Panc1 (cell line): ENCODE measurements at regions not wholly inside any gene's neighbourhood (a gene's known extent, or its start where the extent isn't known, plus 50 kb on each side); places are given as distances from the start of the nearest gene placed in this dataset.

ENCODE experiments used
- ATAC-seq: fragments of 200-7000 bp; cut with Tn5 transposase; 2 replicates; pipeline ENCODE4 v1.9.1; 2020; ENCODE audit warnings: mild to moderate bottlenecking, moderate library complexity
- BruUV-seq: library from RNA; stranded (reverse); fragments of 400-500 nt; replicated peaks from 2 replicates; lab custom pipeline; 2021; lab: Mats Ljungman, UMichigan
- CTCF ChIA-PET: fragments of 300-600 bp; sonication (Branson Sonifier 250); formaldehyde crosslinking; loops from one replicate; lab custom pipeline; 2022; ENCODE audit warnings: antibody characterized with exemption; lab: Charles Lee
- POLR2A ChIA-PET: fragments of 300-600 bp; sonication (Branson Sonifier 250); formaldehyde crosslinking; loops from one replicate; lab custom pipeline; 2022; ENCODE audit warnings: antibody characterized with exemption; lab: Charles Lee
- DNase-seq: peaks from one replicate; pipeline ENCODE4 v3.0.0-alpha.2; 2010; ENCODE audit warnings: low read depth, low spot score
- H3K27ac ChIP-seq: 2 replicates; pipeline ENCODE4 v1.5.1; 2011; ENCODE audit warnings: mild to moderate bottlenecking, low read length, inconsistent platforms
- H3K27me3 ChIP-seq: fragments of 200-500 bp; sonication (Bioruptor generic); 2 replicates; pipeline ENCODE4 v1.6.0; 2014; ENCODE audit warnings: low read length, inconsistent platforms; ENCODE audit not compliant: control insufficient read depth, insufficient read depth
- H3K36me3 ChIP-seq: fragments of 200-500 bp; sonication (Bioruptor generic); 2 replicates; pipeline ENCODE4 v1.5.1; 2014; ENCODE audit warnings: inconsistent platforms, mild to moderate bottlenecking, low read length, moderate library complexity; ENCODE audit not compliant: control insufficient read depth, insufficient read depth
- H3K4me1 ChIP-seq: 2 replicates; pipeline ENCODE4 v1.5.1; 2011; ENCODE audit warnings: inconsistent platforms, mild to moderate bottlenecking, low read length, moderate library complexity; ENCODE audit not compliant: control insufficient read depth, insufficient read depth
- H3K4me3 ChIP-seq, 2 experiments: 2 replicates each; pipeline ENCODE4 v1.5.1; 2011 to 2012; ENCODE audit warnings: low read depth in 2 of 2, low read length in 2 of 2, mild to moderate bottlenecking in 2 of 2, inconsistent platforms in 1 of 2, moderate library complexity in 1 of 2
- H3K9me3 ChIP-seq: fragments of 200-500 bp; sonication (Bioruptor generic); 2 replicates; pipeline ENCODE4 v1.5.1; 2014; ENCODE audit warnings: low read depth, mild to moderate bottlenecking, inconsistent platforms, low read length, moderate library complexity; ENCODE audit not compliant: control insufficient read depth, insufficient read depth
- POLR2AphosphoS5 ChIP-seq: IDR thresholded peaks from 2 replicates; pipeline ENCODE4 v1.6.1; 2012; ENCODE audit warnings: mild to moderate bottlenecking, low read depth, low read length, moderate library complexity
- SIN3A ChIP-seq: IDR thresholded peaks from 2 replicates; pipeline ENCODE4 v1.6.1; 2012; ENCODE audit warnings: low read depth, mild to moderate bottlenecking, low read length, moderate library complexity, borderline replicate concordance; ENCODE audit not compliant: insufficient read depth
- TCF7L2 ChIP-seq: IDR thresholded peaks from 2 replicates; pipeline ENCODE4 v1.6.1; 2011; ENCODE audit warnings: mild to moderate bottlenecking, low read depth, low read length, inconsistent platforms
- in situ Hi-C: cut with HindIII; loops from 2 replicates; pipeline ENCODE4 v1.10.0; 2016; ENCODE audit warnings: low sequenced_read_pairs, low pct_unique_long_range_greater_than_20kb
- intact Hi-C: fragments of 100-400 bp; cut with micrococcal nuclease; formaldehyde crosslinking; loops from one replicate; pipeline ENCODE4 v1.10.0; 2022; ENCODE audit not compliant: unreplicated experiment
- TF ChIP-seq, protein P1 (sequence below): fragments of 450-650 bp; IDR thresholded peaks from 2 replicates; pipeline ENCODE4 v1.5.1; 2017; ENCODE audit warnings: mild to moderate bottlenecking
- TF ChIP-seq, protein P2 (sequence below), 2 experiments: IDR thresholded peaks; 2 replicates each; pipeline ENCODE4 v1.6.1; 2011 to 2012; ENCODE audit warnings: low read depth in 2 of 2, control low read depth in 1 of 2, low read length in 1 of 2, mild to moderate bottlenecking in 1 of 2, moderate library complexity in 1 of 2; ENCODE audit not compliant: insufficient read depth in 1 of 2

DNA sequence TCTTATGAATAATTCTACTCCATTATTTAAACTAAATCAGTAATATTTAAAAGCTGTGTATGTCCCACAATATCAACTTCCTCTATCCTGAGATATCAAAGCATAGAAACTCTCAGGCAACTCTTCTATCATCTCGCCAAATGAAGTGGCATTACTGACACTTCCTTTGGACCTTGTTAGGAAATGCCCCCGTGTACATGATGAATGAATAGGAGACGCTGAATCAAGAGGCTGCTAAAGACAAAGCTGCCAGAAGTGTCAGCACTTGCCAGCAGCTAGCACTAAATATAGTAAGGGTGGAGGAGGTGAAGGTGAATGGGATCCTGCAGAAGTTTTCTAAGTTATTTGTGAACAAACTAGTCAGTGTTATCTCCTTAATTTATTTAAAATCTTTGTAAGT, 99.5 kb upstream of the BLTP1 start:
- in situ Hi-C loops, result no loop called here
- Histone ChIP-seq H3K27me3 (no peaks in the 10 kb centered on the region; the same call in 1 of the 2 replicates), H3K36me3 (no peaks in the 10 kb centered on the region), H3K4me3 (no peak overlapping the region), H3K4me1 (no peaks in the 10 kb centered on the region), H3K27ac (no peak overlapping the region), H3K9me3 (no peaks in the 10 kb centered on the region)
- intact Hi-C loops, result no loop called here
- CTCF ChIA-PET, result no interaction called here
- POLR2A ChIA-PET, result no interaction called here
- no peak for ATAC-seq
- no peak for TF ChIP-seq POLR2AphosphoS5
- TF ChIP-seq, protein P1, sequence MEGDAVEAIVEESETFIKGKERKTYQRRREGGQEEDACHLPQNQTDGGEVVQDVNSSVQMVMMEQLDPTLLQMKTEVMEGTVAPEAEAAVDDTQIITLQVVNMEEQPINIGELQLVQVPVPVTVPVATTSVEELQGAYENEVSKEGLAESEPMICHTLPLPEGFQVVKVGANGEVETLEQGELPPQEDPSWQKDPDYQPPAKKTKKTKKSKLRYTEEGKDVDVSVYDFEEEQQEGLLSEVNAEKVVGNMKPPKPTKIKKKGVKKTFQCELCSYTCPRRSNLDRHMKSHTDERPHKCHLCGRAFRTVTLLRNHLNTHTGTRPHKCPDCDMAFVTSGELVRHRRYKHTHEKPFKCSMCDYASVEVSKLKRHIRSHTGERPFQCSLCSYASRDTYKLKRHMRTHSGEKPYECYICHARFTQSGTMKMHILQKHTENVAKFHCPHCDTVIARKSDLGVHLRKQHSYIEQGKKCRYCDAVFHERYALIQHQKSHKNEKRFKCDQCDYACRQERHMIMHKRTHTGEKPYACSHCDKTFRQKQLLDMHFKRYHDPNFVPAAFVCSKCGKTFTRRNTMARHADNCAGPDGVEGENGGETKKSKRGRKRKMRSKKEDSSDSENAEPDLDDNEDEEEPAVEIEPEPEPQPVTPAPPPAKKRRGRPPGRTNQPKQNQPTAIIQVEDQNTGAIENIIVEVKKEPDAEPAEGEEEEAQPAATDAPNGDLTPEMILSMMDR, result no peak
- no peak for TF ChIP-seq TCF7L2
- TF ChIP-seq, protein P2, sequence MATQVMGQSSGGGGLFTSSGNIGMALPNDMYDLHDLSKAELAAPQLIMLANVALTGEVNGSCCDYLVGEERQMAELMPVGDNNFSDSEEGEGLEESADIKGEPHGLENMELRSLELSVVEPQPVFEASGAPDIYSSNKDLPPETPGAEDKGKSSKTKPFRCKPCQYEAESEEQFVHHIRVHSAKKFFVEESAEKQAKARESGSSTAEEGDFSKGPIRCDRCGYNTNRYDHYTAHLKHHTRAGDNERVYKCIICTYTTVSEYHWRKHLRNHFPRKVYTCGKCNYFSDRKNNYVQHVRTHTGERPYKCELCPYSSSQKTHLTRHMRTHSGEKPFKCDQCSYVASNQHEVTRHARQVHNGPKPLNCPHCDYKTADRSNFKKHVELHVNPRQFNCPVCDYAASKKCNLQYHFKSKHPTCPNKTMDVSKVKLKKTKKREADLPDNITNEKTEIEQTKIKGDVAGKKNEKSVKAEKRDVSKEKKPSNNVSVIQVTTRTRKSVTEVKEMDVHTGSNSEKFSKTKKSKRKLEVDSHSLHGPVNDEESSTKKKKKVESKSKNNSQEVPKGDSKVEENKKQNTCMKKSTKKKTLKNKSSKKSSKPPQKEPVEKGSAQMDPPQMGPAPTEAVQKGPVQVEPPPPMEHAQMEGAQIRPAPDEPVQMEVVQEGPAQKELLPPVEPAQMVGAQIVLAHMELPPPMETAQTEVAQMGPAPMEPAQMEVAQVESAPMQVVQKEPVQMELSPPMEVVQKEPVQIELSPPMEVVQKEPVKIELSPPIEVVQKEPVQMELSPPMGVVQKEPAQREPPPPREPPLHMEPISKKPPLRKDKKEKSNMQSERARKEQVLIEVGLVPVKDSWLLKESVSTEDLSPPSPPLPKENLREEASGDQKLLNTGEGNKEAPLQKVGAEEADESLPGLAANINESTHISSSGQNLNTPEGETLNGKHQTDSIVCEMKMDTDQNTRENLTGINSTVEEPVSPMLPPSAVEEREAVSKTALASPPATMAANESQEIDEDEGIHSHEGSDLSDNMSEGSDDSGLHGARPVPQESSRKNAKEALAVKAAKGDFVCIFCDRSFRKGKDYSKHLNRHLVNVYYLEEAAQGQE (IDR thresholded peaks at IDR 0.05; ENCODE audit: insufficient read depth in 1 of 2, low read depth in 2 of 2, low read length in 1 of 2), result no peak
- TF ChIP-seq SIN3A, result no peak
- no TSS peak for BruUV-seq
- DNase-seq, result no peak

DNA sequence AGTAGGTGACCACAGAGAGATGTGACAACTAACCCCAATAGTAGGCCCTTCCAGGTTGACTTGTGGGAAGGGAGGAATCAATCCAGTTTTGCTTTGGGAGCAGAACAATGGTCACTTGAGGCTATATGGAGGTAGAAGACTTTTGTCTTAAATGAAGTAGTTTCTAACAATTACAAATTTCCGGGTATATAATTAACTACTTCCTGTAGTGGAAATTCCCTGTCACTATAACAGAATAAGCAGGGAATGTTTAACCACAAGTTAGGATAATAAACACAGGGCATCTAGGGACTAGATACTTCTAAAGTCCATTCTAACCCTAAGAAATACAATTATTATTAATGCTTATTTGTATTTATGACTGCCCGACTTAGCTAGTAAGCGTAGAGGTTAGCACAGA, 99.0 kb upstream of the TRPC3 start:
- CTCF ChIA-PET, result no interaction called here
- TF ChIP-seq SIN3A (no peak), POLR2AphosphoS5 (no peak), TCF7L2 (no peak)
- TF ChIP-seq, protein P2 (IDR thresholded peaks at IDR 0.05; ENCODE audit: insufficient read depth in 1 of 2, low read depth in 2 of 2, low read length in 1 of 2), result no peak
- TF ChIP-seq, protein P1, result no peak
- ATAC-seq (no peak), DNase-seq (no peak)
- Histone ChIP-seq H3K4me1 (no peaks in the 10 kb centered on the region), H3K9me3 (no peaks in the 10 kb centered on the region), H3K27me3 (no peaks in the 10 kb centered on the region; the same call in 1 of the 2 replicates), H3K27ac (no peak overlapping the region), H3K36me3 (no peaks in the 10 kb centered on the region), H3K4me3 (no peak overlapping the region)
- in situ Hi-C loops (no loop called here), intact Hi-C loops (no loop called here)
- BruUV-seq, result no TSS peak
- POLR2A ChIA-PET, result no interaction called here
